Ishikawa (cell line): ENCODE measurements at regions not wholly inside any gene's neighbourhood (a gene's known extent, or its start where the extent isn't known, plus 50 kb on each side); places are given as distances from the start of the nearest gene placed in this dataset.

Source experiments
- CEBPB ChIP-seq: IDR thresholded peaks from 2 replicates; pipeline ENCODE4 v1.6.1; 2012
- CREB1 ChIP-seq: IDR thresholded peaks from 2 replicates; pipeline ENCODE4 v1.6.1; 2012; ENCODE audit warnings: low read depth
- EGR1 ChIP-seq: IDR thresholded peaks from 2 replicates; pipeline ENCODE4 v1.6.1; 2012
- EP300 ChIP-seq: IDR thresholded peaks from 2 replicates; pipeline ENCODE4 v1.6.1; 2012; ENCODE audit warnings: borderline replicate concordance
- FOXM1 ChIP-seq: IDR thresholded peaks from 2 replicates; pipeline ENCODE4 v1.6.1; 2012; ENCODE audit warnings: low read depth, borderline replicate concordance
- NFIC ChIP-seq: IDR thresholded peaks from 2 replicates; pipeline ENCODE4 v1.6.1; 2012
- RAD21 ChIP-seq: IDR thresholded peaks from 2 replicates; pipeline ENCODE4 v1.6.1; 2012; ENCODE audit warnings: low read depth
- TAF1 ChIP-seq: IDR thresholded peaks from 2 replicates; pipeline ENCODE4 v1.6.1; 2012; ENCODE audit warnings: low read depth, mild to moderate bottlenecking
- TEAD4 ChIP-seq: IDR thresholded peaks from 2 replicates; pipeline ENCODE4 v1.6.1; 2012
- USF1 ChIP-seq: IDR thresholded peaks from 2 replicates; pipeline ENCODE4 v1.6.1; 2012
- YY1 ChIP-seq: IDR thresholded peaks from 2 replicates; pipeline ENCODE4 v1.6.1; 2012; ENCODE audit warnings: low read depth
- ZBTB7A ChIP-seq: IDR thresholded peaks from 2 replicates; pipeline ENCODE4 v1.6.1; 2012; ENCODE audit warnings: low read depth
- TF ChIP-seq, protein P1 (sequence below): IDR thresholded peaks from 2 replicates; pipeline ENCODE4 v1.6.1; 2012
- TF ChIP-seq, protein P2 (sequence below): IDR thresholded peaks from 2 replicates; pipeline ENCODE4 v1.6.1; 2012; ENCODE audit warnings: low read depth, mild to moderate bottlenecking

GRCh38 chr12:124464062-124464461 lies 103.3 kb downstream of the NCOR2 start:
- no peak for TF ChIP-seq YY1
- TF ChIP-seq RAD21: no peak
- TF ChIP-seq EP300: no peak
- TF ChIP-seq, protein P1, sequence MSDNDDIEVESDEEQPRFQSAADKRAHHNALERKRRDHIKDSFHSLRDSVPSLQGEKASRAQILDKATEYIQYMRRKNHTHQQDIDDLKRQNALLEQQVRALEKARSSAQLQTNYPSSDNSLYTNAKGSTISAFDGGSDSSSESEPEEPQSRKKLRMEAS: no peak; the same call in 1 of the 2 replicates
- TF ChIP-seq TEAD4: no peak
- TF ChIP-seq TAF1: no peak
- TF ChIP-seq, protein P2, sequence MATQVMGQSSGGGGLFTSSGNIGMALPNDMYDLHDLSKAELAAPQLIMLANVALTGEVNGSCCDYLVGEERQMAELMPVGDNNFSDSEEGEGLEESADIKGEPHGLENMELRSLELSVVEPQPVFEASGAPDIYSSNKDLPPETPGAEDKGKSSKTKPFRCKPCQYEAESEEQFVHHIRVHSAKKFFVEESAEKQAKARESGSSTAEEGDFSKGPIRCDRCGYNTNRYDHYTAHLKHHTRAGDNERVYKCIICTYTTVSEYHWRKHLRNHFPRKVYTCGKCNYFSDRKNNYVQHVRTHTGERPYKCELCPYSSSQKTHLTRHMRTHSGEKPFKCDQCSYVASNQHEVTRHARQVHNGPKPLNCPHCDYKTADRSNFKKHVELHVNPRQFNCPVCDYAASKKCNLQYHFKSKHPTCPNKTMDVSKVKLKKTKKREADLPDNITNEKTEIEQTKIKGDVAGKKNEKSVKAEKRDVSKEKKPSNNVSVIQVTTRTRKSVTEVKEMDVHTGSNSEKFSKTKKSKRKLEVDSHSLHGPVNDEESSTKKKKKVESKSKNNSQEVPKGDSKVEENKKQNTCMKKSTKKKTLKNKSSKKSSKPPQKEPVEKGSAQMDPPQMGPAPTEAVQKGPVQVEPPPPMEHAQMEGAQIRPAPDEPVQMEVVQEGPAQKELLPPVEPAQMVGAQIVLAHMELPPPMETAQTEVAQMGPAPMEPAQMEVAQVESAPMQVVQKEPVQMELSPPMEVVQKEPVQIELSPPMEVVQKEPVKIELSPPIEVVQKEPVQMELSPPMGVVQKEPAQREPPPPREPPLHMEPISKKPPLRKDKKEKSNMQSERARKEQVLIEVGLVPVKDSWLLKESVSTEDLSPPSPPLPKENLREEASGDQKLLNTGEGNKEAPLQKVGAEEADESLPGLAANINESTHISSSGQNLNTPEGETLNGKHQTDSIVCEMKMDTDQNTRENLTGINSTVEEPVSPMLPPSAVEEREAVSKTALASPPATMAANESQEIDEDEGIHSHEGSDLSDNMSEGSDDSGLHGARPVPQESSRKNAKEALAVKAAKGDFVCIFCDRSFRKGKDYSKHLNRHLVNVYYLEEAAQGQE: no peak
- TF ChIP-seq CREB1: no peak
- no peak for TF ChIP-seq FOXM1
- no peak for TF ChIP-seq CEBPB
- no peak for TF ChIP-seq NFIC
- no peak for TF ChIP-seq USF1
- TF ChIP-seq EGR1: no peak
- no peak for TF ChIP-seq ZBTB7A
